ENCODE measurements at regions not wholly inside any gene's neighbourhood (a gene's known extent, or its start where the extent isn't known, plus 50 kb on each side); places are given as distances from the start of the nearest gene placed in this dataset.
A peak's percentile ranks its signal among the peaks of the same experiment; 100 is the strongest.

GRCh38 chr14:71475916-71476315 is 456.3 kb upstream of the RGS6 start:
- DNase-seq = peak; percentile 27 to 37
- Mint-ChIP-seq H3K27ac (peak overlapping the region; percentile 34 to 74), H3K27me3 (no peaks in the 10 kb centered on the region), H3K4me1 (peaks cover 67% of the 10 kb centered on the region), H3K4me3 (peak overlapping the region; percentile 10 to 19), H3K9me3 (no peaks in the 10 kb centered on the region)
- peak; percentile 90 for ATAC-seq

DNA sequence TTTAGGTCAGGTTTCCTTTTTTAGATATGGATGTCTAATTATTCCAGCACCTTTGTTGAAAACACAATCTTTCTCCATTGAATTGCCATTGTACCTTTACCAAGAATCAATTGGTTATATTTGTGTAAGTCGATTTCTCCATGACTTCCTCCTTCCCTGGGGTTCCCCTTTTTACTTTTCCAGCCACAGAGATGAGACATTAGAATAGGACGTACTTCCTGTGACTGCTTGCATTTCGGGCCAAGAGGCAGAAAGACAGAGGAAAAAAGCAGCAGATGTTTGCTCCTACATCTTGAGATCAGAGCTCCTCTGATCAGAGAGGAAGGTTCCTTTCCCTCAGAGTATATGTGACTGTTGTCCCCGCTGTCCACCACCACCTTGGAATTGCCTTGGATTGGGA is 453.7 kb upstream of the RGS6 start:
- ATAC-seq = peak; percentile 77
- peaks cover 52% of the 10 kb centered on the region for H3K4me1 Mint-ChIP-seq
- H3K27ac Mint-ChIP-seq = peak overlapping the region; percentile 57 to 81
- peak in 1 of 2 donors; percentile 18 for DNase-seq
- H3K4me3 Mint-ChIP-seq = peak overlapping the region; percentile 27 to 67
- no peaks in the 10 kb centered on the region for H3K27me3 Mint-ChIP-seq
- H3K9me3 Mint-ChIP-seq = no peaks in the 10 kb centered on the region

DNA sequence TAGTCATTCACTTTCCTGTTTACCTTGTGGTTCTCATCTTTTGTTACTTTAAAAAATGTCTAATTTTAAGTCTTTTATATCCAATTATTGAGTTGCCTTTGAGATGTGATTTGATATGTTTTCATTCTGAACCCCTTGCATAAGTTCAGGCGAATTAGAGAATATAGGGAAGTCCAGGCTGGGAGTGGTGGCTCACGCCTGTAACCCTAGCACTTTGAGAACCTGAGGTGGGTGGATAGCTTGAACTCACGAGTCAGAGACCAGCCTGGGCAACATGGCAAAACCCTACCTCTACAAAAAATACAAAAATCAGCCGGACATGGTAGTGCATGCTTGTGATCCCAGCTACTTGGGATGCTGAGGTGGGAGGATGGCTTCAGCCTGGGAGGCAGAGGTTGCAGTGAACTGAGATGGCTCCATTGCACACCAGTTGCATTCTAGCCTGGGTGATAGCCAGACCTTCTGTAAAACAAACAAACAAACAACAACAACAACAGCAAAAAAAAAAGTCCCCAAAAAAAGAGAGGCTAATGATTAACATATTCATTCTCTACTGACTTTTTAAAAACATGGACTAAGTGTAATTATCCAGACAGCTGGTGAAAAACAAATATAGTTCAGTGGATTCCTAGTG is 451.1 kb upstream of the RGS6 start:
- H3K27me3 Mint-ChIP-seq = no peaks in the 10 kb centered on the region
- DNase-seq (no peak), ATAC-seq (no peak)
- no peak overlapping the region for H3K27ac Mint-ChIP-seq
- no peak overlapping the region for H3K4me3 Mint-ChIP-seq
- H3K4me1 Mint-ChIP-seq = peaks cover 34% of the 10 kb centered on the region
- H3K9me3 Mint-ChIP-seq = no peaks in the 10 kb centered on the region

DNA sequence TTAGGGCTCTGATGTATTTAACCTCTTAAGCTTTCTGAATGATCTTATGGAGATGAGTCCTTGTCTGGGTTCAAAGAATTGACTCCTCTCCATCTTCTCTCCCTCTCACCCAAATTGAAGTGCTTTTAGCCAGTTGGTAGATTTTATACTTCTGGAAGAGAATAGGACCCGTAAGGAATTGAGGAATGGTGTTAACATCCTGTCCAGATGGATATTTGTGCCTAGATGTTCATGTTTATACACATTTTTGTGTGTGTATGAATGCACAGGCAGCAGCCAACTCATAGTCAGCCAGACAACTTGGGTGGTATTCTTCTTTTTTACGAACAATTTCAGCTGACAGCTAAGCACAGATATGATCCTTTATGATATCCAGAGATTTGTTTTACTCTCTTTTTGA is 449.6 kb upstream of the RGS6 start:
- ATAC-seq = no peak
- Mint-ChIP-seq H3K27ac (no peak overlapping the region), H3K27me3 (no peaks in the 10 kb centered on the region), H3K9me3 (no peaks in the 10 kb centered on the region), H3K4me1 (peaks cover 33% of the 10 kb centered on the region), H3K4me3 (no peak overlapping the region)
- DNase-seq = no peak

GRCh38 chr14:71483154-71483553 is 449.1 kb upstream of the RGS6 start:
- no peaks in the 10 kb centered on the region for H3K9me3 Mint-ChIP-seq
- H3K27ac Mint-ChIP-seq = no peak overlapping the region
- H3K27me3 Mint-ChIP-seq = no peaks in the 10 kb centered on the region
- H3K4me3 Mint-ChIP-seq = no peak overlapping the region
- DNase-seq (no peak), ATAC-seq (no peak)
- H3K4me1 Mint-ChIP-seq = peaks cover 33% of the 10 kb centered on the region

GRCh38 chr14:71485833-71486232 is 446.4 kb upstream of the RGS6 start:
- Mint-ChIP-seq H3K4me3 (no peak overlapping the region), H3K4me1 (peaks cover 21% of the 10 kb centered on the region), H3K9me3 (no peaks in the 10 kb centered on the region), H3K27me3 (no peaks in the 10 kb centered on the region), H3K27ac (no peak overlapping the region)
- DNase-seq (no peak), ATAC-seq (no peak)

GRCh38 chr14:71486279-71486678 is 445.9 kb upstream of the RGS6 start:
- H3K4me1 Mint-ChIP-seq = peaks cover 21% of the 10 kb centered on the region
- H3K27ac Mint-ChIP-seq = no peak overlapping the region
- no peak overlapping the region for H3K4me3 Mint-ChIP-seq
- no peak for DNase-seq
- no peaks in the 10 kb centered on the region for H3K9me3 Mint-ChIP-seq
- no peak for ATAC-seq
- H3K27me3 Mint-ChIP-seq = no peaks in the 10 kb centered on the region

- no peak overlapping the region for H3K4me3 Mint-ChIP-seq
- no peak overlapping the region for H3K27ac Mint-ChIP-seq
- DNase-seq = no peak
- peaks cover 21% of the 10 kb centered on the region for H3K4me1 Mint-ChIP-seq
- no peaks in the 10 kb centered on the region for H3K27me3 Mint-ChIP-seq
- no peak for ATAC-seq
- H3K9me3 Mint-ChIP-seq = no peaks in the 10 kb centered on the region
Observed at GRCh38 chr14:71487449-71487848, 444.8 kb upstream of the RGS6 start.

- ATAC-seq (no peak), DNase-seq (no peak)
- no peak overlapping the region for H3K27ac Mint-ChIP-seq
- no peak overlapping the region for H3K4me3 Mint-ChIP-seq
- H3K9me3 Mint-ChIP-seq = no peaks in the 10 kb centered on the region
- peaks cover 21% of the 10 kb centered on the region for H3K4me1 Mint-ChIP-seq
- no peaks in the 10 kb centered on the region for H3K27me3 Mint-ChIP-seq
Observed at GRCh38 chr14:71487941-71488340, 444.3 kb upstream of the RGS6 start.

- no peak for DNase-seq
Observed at GRCh38 chr14:71488703-71489191, 443.5 kb upstream of the RGS6 start.

GRCh38 chr14:71489742-71490141 is 442.5 kb upstream of the RGS6 start:
- H3K27me3 Mint-ChIP-seq = no peaks in the 10 kb centered on the region
- ATAC-seq (no peak), DNase-seq (no peak)
- no peak overlapping the region for H3K4me3 Mint-ChIP-seq
- no peak overlapping the region for H3K27ac Mint-ChIP-seq
- H3K4me1 Mint-ChIP-seq = peaks cover 12% of the 10 kb centered on the region
- H3K9me3 Mint-ChIP-seq = peaks cover 0 to under 1% of the 10 kb centered on the region in 2 donors

More at GRCh38 chr14:71488703-71489191, 443.5 kb upstream of the RGS6 start:
- no peak overlapping the region for H3K27ac Mint-ChIP-seq
- no peak overlapping the region for H3K4me3 Mint-ChIP-seq
- H3K9me3 Mint-ChIP-seq = no peaks in the 10 kb centered on the region
- H3K27me3 Mint-ChIP-seq = no peaks in the 10 kb centered on the region
- no peak for ATAC-seq
- peaks cover 16% of the 10 kb centered on the region for H3K4me1 Mint-ChIP-seq

GRCh38 chr14:71491931-71492330 is 440.3 kb upstream of the RGS6 start:
- no peak for ATAC-seq
- peaks cover 14% of the 10 kb centered on the region for H3K4me1 Mint-ChIP-seq
- no peaks in the 10 kb centered on the region for H3K27me3 Mint-ChIP-seq
- no peak overlapping the region for H3K27ac Mint-ChIP-seq
- DNase-seq = no peak
- peaks cover 0 to 7% of the 10 kb centered on the region in 2 donors for H3K9me3 Mint-ChIP-seq
- no peak overlapping the region for H3K4me3 Mint-ChIP-seq

- no peaks in the 10 kb centered on the region for H3K27me3 Mint-ChIP-seq
- H3K27ac Mint-ChIP-seq = no peak overlapping the region
- H3K4me3 Mint-ChIP-seq = no peak overlapping the region
- peaks cover 14% of the 10 kb centered on the region for H3K4me1 Mint-ChIP-seq
- peaks cover 0 to 7% of the 10 kb centered on the region in 2 donors for H3K9me3 Mint-ChIP-seq
- no peak for ATAC-seq
- DNase-seq = no peak
Observed at GRCh38 chr14:71492346-71492745, 439.9 kb upstream of the RGS6 start.

- Mint-ChIP-seq H3K4me3 (peak overlapping the region in 1 of 2 donors; percentile 27), H3K9me3 (peaks cover 0 to 7% of the 10 kb centered on the region in 2 donors), H3K27me3 (no peaks in the 10 kb centered on the region), H3K27ac (no peak overlapping the region), H3K4me1 (peaks cover 21% of the 10 kb centered on the region)
- DNase-seq (peak in 1 of 2 donors; percentile 13), ATAC-seq (peak; percentile 96)
Observed at GRCh38 chr14:71497645-71498086, 434.6 kb upstream of the RGS6 start.

DNA sequence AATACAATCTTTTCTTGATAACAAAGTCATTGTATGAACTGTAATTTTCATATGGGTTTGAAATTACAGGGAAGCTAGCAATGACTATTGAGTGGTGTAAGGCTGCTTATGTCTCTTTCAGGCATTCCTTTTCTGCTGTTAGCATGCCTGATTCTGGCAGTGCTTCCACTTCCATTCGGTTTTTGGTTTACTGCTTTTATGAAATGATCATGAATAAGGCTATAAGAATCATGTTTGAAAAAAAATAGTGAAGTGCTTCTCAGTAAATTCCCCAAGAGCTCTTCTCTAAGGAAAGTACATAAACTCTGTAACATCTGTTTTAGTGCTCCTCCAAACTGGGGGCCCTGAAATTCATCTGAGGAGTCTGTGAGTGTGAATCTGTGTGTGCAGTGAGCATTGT is 434.0 kb upstream of the RGS6 start:
- H3K4me3 Mint-ChIP-seq = peak overlapping the region in 1 of 2 donors; percentile 13

DNA sequence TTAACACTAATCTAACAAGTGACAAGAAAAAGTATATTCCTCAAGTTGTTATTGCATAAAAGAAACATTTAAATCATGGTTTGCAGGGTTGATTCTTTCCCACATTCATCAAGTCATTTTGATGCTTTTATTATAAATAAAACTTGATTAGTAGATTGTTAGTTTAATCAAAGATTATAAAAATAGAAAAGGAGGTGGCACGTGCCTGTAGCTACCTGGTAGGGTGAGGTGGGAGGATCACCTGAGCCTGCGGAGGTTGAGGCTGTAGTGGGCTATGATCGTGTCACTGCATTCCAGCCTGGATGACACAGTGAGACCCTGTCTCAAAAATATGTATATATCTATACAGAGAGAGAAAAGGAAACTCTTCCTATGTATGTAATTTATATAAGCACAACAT is 433.2 kb upstream of the RGS6 start:
- DNase-seq = no peak
- Mint-ChIP-seq H3K4me3 (no peak overlapping the region), H3K27me3 (no peaks in the 10 kb centered on the region), H3K27ac (no peak overlapping the region), H3K4me1 (peaks cover 21% of the 10 kb centered on the region), H3K9me3 (peaks cover 0 to 7% of the 10 kb centered on the region in 2 donors)
- no peak for ATAC-seq

More for the DNA sequence above, 434.0 kb upstream of the RGS6 start:
- DNase-seq (no peak), ATAC-seq (peak; percentile 43)
- peak overlapping the region in 1 of 2 donors; percentile 23 for H3K27ac Mint-ChIP-seq
- H3K27me3 Mint-ChIP-seq = no peaks in the 10 kb centered on the region
- peaks cover 0 to 7% of the 10 kb centered on the region in 2 donors for H3K9me3 Mint-ChIP-seq
- peaks cover 21% of the 10 kb centered on the region for H3K4me1 Mint-ChIP-seq

GRCh38 chr14:71507681-71508080 is 424.5 kb upstream of the RGS6 start:
- Mint-ChIP-seq H3K9me3 (no peaks in the 10 kb centered on the region), H3K4me3 (no peak overlapping the region), H3K27ac (no peak overlapping the region), H3K27me3 (no peaks in the 10 kb centered on the region), H3K4me1 (peaks cover 8% of the 10 kb centered on the region)
- no peak for ATAC-seq
- DNase-seq = no peak
